Muscle layer of colon (tissue), 2 donors: ENCODE measurements at regions not wholly inside any gene's neighbourhood (a gene's known extent, or its start where the extent isn't known, plus 50 kb on each side); places are given as distances from the start of the nearest gene placed in this dataset.
"Not testable (repeated sequence)": the region's sequence is repeated elsewhere in the genome, so short reads cannot be mapped to it uniquely, and the experiment has no call there.

Source experiments
- H3K27ac ChIP-seq: one replicate; pipeline ENCODE4 v1.7.0; 2013; ENCODE audit warnings: low read depth, mild to moderate bottlenecking, low read length, moderate library complexity
- H3K27me3 ChIP-seq, 2 donors: one replicate each; pipeline ENCODE4 v1.7.0; 2013; ENCODE audit warnings: low read length in 2 of 2, mild to moderate bottlenecking in 2 of 2; ENCODE audit not compliant: insufficient read depth in 2 of 2, control insufficient read depth in 1 of 2
- H3K36me3 ChIP-seq: one replicate; pipeline ENCODE4 v1.7.0; 2013; ENCODE audit warnings: mild to moderate bottlenecking, low read length; ENCODE audit not compliant: insufficient read depth
- H3K4me1 ChIP-seq: one replicate; pipeline ENCODE4 v1.7.0; 2013; ENCODE audit warnings: mild to moderate bottlenecking, low read length; ENCODE audit not compliant: insufficient read depth
- H3K4me3 ChIP-seq, 2 donors: one replicate each; pipeline ENCODE4 v1.7.0; 2013; ENCODE audit warnings: low read length in 2 of 2, low read depth in 1 of 2, mild to moderate bottlenecking in 1 of 2, moderate library complexity in 1 of 2
- H3K9ac ChIP-seq: one replicate; pipeline ENCODE4 v1.7.0; 2013; ENCODE audit warnings: low read length
- H3K9me3 ChIP-seq: one replicate; pipeline ENCODE4 v1.7.0; 2013; ENCODE audit warnings: mild to moderate bottlenecking, low read length
- donor health status: abdominal sarcoma.
- donor health status: Adenocarcinoma of cecum.

GRCh38 chr4:79661196-79661595, 253.2 kb upstream of the GK2 start:
- H3K4me1 ChIP-seq = peaks cover 6% of the 10 kb centered on the region
- H3K9me3 ChIP-seq = peaks cover 5% of the 10 kb centered on the region
- no peaks in the 10 kb centered on the region for H3K36me3 ChIP-seq
- no peak overlapping the region for H3K9ac ChIP-seq
- no peak overlapping the region for H3K4me3 ChIP-seq
- H3K27me3 ChIP-seq = no peaks in the 10 kb centered on the region
- H3K27ac ChIP-seq = no peak overlapping the region

- not testable (repeated sequence) for H3K27me3 ChIP-seq, H3K4me3 ChIP-seq, H3K4me1 ChIP-seq, H3K9me3 ChIP-seq, H3K9ac ChIP-seq, H3K36me3 ChIP-seq, H3K27ac ChIP-seq
Observed at GRCh38 chr4:79659308-79659870, 251.4 kb upstream of the GK2 start.

GRCh38 chr4:79657379-79657778, 249.4 kb upstream of the GK2 start:
- Histone ChIP-seq H3K36me3 (no peaks in the 10 kb centered on the region), H3K4me1 (peaks cover 12% of the 10 kb centered on the region), H3K9me3 (peaks cover 5% of the 10 kb centered on the region), H3K27ac (no peak overlapping the region), H3K27me3 (no peaks in the 10 kb centered on the region), H3K9ac (no peak overlapping the region), H3K4me3 (no peak overlapping the region)

GRCh38 chr4:79653871-79654270, 245.8 kb upstream of the GK2 start:
- Histone ChIP-seq H3K9me3 (peaks cover 5% of the 10 kb centered on the region), H3K36me3 (no peaks in the 10 kb centered on the region), H3K27ac (peak overlapping the region; percentile 46), H3K9ac (no peak overlapping the region), H3K4me3 (no peak overlapping the region), H3K4me1 (peaks cover 30% of the 10 kb centered on the region), H3K27me3 (no peaks in the 10 kb centered on the region)

- Histone ChIP-seq H3K9me3 (peaks cover 4% of the 10 kb centered on the region), H3K27me3 (no peaks in the 10 kb centered on the region), H3K36me3 (no peaks in the 10 kb centered on the region), H3K9ac (no peak overlapping the region), H3K27ac (no peak overlapping the region), H3K4me1 (peaks cover 35% of the 10 kb centered on the region), H3K4me3 (no peak overlapping the region)
Observed at GRCh38 chr4:79652738-79653137, 244.7 kb upstream of the GK2 start.

GRCh38 chr4:79652232-79652631, 244.2 kb upstream of the GK2 start:
- Histone ChIP-seq H3K27me3 (no peaks in the 10 kb centered on the region), H3K27ac (peak overlapping the region; percentile 66), H3K9me3 (no peaks in the 10 kb centered on the region), H3K4me1 (peaks cover 35% of the 10 kb centered on the region), H3K9ac (no peak overlapping the region), H3K4me3 (no peak overlapping the region), H3K36me3 (no peaks in the 10 kb centered on the region)

- Histone ChIP-seq H3K4me3 (no peak overlapping the region), H3K27ac (peak overlapping the region; percentile 66), H3K27me3 (no peaks in the 10 kb centered on the region), H3K4me1 (peaks cover 35% of the 10 kb centered on the region), H3K9ac (no peak overlapping the region), H3K36me3 (no peaks in the 10 kb centered on the region), H3K9me3 (no peaks in the 10 kb centered on the region)
Observed at GRCh38 chr4:79651456-79651855, 243.4 kb upstream of the GK2 start.

GRCh38 chr4:79650794-79651431, 242.9 kb upstream of the GK2 start:
- H3K9ac ChIP-seq = no peak overlapping the region
- peaks cover 35% of the 10 kb centered on the region for H3K4me1 ChIP-seq
- H3K4me3 ChIP-seq = no peak overlapping the region
- no peaks in the 10 kb centered on the region for H3K27me3 ChIP-seq
- no peaks in the 10 kb centered on the region for H3K36me3 ChIP-seq
- H3K27ac ChIP-seq = peak overlapping the region; percentile 66
- no peaks in the 10 kb centered on the region for H3K9me3 ChIP-seq

GRCh38 chr4:79650217-79650616, 242.2 kb upstream of the GK2 start:
- Histone ChIP-seq H3K9me3 (no peaks in the 10 kb centered on the region), H3K27ac (peak overlapping the region; percentile 35)

GRCh38 chr4:79645942-79646341, 237.9 kb upstream of the GK2 start:
- Histone ChIP-seq H3K27me3 (no peaks in the 10 kb centered on the region), H3K4me1 (peaks cover 12% of the 10 kb centered on the region), H3K9me3 (no peaks in the 10 kb centered on the region), H3K36me3 (no peaks in the 10 kb centered on the region), H3K27ac (no peak overlapping the region), H3K9ac (no peak overlapping the region), H3K4me3 (no peak overlapping the region)

More at GRCh38 chr4:79650217-79650616, 242.2 kb upstream of the GK2 start:
- no peak overlapping the region for H3K4me3 ChIP-seq
- H3K4me1 ChIP-seq = peaks cover 35% of the 10 kb centered on the region
- no peaks in the 10 kb centered on the region for H3K27me3 ChIP-seq
- H3K9ac ChIP-seq = no peak overlapping the region
- H3K36me3 ChIP-seq = no peaks in the 10 kb centered on the region

- no peaks in the 10 kb centered on the region for H3K27me3 ChIP-seq
- H3K36me3 ChIP-seq = no peaks in the 10 kb centered on the region
- no peak overlapping the region for H3K9ac ChIP-seq
- H3K27ac ChIP-seq = no peak overlapping the region
- no peaks in the 10 kb centered on the region for H3K9me3 ChIP-seq
- no peaks in the 10 kb centered on the region for H3K4me1 ChIP-seq
- no peak overlapping the region for H3K4me3 ChIP-seq
Observed at GRCh38 chr4:79638735-79639134, 230.7 kb upstream of the GK2 start.

GRCh38 chr4:79636991-79637390, 229.0 kb upstream of the GK2 start:
- no peaks in the 10 kb centered on the region for H3K9me3 ChIP-seq
- H3K27ac ChIP-seq = no peak overlapping the region
- H3K4me1 ChIP-seq = no peaks in the 10 kb centered on the region
- no peaks in the 10 kb centered on the region for H3K36me3 ChIP-seq
- no peaks in the 10 kb centered on the region for H3K27me3 ChIP-seq
- no peak overlapping the region for H3K4me3 ChIP-seq
- H3K9ac ChIP-seq = no peak overlapping the region
